ACHN (cell line): ENCODE measurements at regions not wholly inside any gene's neighbourhood (a gene's known extent, or its start where the extent isn't known, plus 50 kb on each side); places are given as distances from the start of the nearest gene placed in this dataset.

Source experiments
- DNase-seq: peaks from one replicate; pipeline ENCODE4 v3.0.0-alpha.2; 2015
- in situ Hi-C: cut with HindIII; loops from 2 replicates; pipeline ENCODE4 v1.10.0; 2017; ENCODE audit warnings: low sequenced_read_pairs, low pct_ligation_motif_present, low pct_unique_long_range_greater_than_20kb

DNA sequence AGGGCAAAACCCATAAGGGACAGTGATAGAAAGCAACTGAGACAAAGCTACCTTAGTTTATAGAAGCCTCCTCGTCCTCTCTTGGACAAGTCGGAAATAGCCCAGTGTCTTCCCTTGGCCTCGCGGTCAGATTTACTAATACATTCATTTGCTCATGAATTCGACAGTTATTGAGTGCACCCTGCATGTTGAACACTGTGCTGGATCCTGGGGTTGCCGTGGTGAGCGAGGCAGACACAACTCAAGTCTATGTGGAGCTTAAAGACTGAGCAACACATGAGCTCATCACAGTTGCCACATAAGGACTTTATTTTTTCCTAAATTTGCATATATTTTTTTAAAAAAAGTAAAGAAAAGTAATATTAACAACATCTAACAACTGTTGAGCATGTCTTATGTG, 411.1 kb upstream of the ITGA1 start:
- in situ Hi-C loops = no loop called here
- DNase-seq = no peak

DNA sequence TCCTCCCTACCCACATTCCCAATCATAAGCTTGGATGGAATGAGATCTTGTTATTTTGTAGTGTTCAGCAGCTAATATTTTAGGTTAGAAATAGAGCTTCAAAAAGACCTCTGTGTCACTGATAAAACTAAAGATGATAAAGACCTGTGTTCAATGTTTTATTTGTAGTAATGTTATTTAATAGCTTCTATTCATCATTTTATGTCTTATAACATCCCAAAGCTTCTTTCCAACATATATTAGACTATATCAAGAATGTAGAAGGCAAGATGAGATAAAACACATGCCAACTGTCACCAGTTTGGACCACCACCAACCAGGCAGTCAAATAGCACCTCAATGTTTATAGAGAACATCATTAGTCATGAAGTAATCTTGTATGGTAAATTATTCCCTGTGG, 409.5 kb upstream of the ITGA1 start:
- in situ Hi-C loops = no loop called here
- DNase-seq = no peak

DNA sequence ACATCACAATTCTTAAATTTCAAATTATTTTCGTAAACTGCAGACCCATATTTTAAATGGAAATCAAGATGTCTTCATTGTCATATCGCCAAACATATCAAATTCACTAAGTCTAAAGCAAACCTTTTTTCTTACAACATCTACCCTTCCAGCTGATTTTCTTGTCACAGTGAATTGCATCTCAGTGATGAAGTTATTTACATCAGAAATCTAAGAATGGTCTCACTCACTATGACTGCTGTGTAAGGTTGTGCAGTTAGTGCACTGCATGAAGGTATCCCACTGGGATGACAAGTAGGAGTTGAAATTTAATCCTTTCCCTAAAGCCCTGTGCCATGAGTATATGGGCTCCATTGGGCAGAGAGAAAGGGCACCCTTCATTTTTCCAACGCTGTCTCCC, 399.4 kb upstream of the ITGA1 start:
- in situ Hi-C loops = no loop called here
- DNase-seq = no peak

DNA sequence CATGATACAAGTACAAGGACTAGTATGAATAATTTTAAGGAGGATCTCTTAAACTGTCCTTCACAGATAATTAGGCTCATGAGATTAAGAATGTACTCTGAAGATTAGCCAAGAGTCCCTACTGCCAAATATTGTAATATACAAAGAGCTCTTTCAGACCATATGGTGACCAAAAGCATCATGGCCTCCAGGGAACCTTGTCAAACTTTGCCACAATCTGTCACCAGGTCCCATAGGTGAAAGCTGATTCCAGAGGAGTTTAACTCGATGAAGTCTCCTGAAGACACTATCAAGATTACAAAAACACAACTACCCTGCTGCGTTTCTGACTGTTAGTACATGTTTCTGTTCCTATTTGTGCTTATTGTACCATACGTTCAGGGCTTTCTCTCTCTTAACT, 395.4 kb upstream of the ITGA1 start:
- no peak for DNase-seq
- in situ Hi-C loops = no loop called here

DNA sequence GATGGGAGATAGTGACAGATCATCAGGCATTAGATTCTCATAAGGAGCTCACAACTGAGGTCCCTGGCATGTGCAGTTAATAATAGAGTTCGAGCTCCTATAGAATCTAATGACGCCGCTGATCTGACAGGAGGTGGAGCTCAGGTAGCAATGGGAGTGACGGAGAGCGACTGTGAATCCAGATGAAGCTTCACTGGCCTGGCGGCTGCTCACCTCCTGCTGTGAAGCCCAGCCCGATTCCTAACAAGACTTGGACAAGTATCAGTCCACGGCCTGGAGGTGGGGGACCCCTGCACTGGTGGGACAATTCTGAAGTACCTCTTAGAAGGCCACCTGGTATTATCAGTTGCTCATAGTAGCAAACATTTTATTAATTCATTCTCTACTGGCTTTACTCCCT, 377.9 kb upstream of the ITGA1 start:
- in situ Hi-C loops = no loop called here

DNA sequence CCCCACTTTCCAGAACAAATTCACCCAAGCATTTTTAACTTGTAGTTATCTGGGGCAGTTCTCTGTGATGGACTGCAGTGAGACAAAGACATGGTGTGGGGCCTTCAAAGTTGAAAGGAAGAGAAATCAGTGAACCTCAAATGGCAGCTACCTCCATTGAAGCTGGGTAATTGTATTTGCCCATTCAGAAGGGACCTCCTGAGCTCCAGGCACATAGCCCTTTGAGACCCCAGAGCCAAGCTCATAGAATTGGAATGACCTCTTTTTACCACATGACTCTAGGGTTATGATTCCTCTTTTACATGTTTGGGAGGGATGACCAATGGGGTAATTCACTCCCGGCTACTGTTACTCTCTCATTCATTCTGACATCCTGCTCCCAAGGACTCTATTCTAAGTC, 368.4 kb upstream of the ITGA1 start:
- in situ Hi-C loops = no loop called here
- no peak for DNase-seq

More for the DNA sequence above, 377.9 kb upstream of the ITGA1 start:
- DNase-seq = no peak

DNA sequence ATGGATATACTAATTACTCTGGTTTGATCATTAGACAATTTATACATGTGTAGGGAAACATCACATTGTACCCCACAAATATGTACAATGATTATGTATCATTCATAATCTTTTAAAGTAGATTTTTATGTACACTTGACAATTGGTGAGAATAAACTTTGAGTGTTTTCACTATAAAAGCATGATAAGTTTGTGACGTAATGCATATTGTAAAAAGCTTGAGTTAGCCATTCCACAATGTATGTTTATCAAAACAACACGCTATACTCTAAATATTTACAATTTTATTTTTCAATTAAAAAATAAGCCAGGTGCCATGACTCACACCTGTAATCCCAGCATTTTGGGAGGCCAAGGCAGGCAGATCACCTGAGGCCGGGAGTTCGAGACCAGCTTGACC, 360.1 kb upstream of the ITGA1 start:
- no peak for DNase-seq
- in situ Hi-C loops = no loop called here

DNA sequence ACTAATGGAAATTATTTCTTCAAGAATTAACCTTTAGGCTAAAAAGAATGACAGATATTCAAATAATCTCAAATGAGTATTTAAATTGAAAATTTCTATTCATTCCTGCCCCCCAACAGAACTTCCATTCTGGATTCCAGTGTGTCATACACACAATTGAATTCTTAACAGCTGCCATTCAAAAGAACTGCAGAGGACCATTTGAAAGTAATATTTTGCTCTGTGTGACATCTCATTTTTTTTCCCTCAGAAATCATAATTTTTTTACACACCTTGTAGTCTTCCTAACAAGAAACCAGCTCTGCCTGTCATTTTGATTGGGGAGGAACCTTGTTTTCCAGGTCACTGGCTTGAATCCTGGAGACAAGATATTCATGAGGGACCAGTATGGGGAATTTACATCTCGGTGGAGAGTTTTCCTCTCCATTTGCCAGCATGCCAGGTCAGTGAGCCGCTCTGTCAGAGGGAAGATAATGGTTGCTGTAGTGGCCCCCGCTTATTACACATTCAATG, 358.7 kb upstream of the ITGA1 start:
- DNase-seq = no peak
- in situ Hi-C loops = no loop called here

DNA sequence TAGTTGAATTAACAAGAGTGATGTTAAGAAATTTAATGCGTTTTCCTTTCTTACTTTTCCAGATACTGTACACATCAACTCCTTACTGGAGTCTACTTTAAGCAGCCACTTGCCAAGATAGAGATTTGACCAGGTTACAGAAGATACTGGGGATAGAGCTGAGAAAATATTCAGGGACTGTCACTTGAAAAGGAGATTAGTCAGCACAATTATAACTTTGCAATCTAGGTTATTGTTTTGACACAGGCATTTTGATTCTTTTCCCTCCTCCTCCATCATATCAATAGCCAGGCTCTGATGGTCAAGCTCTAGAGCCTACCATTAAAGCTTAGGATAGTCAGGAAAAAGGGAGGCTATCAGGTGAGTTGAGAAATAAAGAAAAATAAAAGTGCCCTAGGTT, 345.9 kb upstream of the ITGA1 start:
- no peak for DNase-seq
- in situ Hi-C loops = no loop called here

DNA sequence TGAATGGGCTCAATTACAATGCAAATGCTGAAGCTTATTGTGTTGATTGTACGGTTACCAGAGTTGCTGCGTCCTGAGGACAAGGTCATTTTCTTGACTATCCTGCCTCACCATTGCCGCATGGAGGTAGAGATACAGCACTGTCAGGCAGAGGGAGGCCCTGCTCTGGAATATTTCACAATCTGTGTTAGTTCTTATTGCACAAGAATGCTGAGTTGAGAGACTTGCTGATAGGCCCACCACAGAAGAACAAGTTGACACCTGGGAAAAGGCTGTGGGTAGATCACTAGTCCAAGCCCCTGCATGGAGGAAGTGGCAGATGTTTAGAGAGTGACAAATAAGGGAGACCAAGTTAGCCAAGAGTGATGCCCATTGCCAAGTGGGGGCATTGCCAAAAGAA, 344.5 kb upstream of the ITGA1 start:
- in situ Hi-C loops = no loop called here

DNA sequence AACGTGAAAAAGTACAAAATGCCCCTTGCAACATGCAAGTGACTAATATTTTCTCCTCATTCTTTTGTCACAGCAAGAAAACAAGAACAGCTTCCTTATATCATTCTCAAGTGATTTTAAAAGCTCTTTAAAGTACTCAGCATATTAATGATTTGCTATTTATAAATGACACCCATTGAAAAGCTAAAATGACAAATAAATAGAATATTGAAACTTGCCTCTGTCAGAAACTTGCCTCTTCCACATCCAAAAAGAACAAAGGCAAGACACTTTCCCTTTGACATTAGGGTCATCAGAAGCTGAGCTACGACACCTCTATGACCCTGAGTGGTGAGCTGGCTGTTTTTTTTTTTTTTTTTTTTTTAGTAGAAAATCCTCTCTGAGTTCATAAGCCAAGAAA, 339.6 kb upstream of the ITGA1 start:
- in situ Hi-C loops = no loop called here
- DNase-seq = no peak

More for the DNA sequence above, 344.5 kb upstream of the ITGA1 start:
- DNase-seq = no peak

DNA sequence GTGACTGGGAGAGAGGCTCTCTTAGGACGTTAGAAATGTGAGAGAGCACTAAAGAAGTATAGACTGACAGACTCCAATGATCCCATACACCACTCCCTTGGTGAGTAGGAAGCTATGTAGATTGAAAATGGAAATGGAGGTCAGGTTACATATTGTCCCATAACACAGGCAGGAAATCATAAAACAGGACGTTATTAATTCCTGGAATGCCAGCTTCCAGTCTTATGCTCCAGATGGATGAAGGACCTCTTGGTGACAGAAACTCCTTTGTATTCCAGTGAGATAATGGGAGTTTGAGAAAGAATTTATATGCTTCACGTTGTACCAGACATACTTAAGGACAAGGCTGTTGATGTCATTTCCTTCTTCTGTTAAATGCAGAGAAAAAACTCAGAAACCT, 338.2 kb upstream of the ITGA1 start:
- in situ Hi-C loops = no loop called here
- no peak for DNase-seq

DNA sequence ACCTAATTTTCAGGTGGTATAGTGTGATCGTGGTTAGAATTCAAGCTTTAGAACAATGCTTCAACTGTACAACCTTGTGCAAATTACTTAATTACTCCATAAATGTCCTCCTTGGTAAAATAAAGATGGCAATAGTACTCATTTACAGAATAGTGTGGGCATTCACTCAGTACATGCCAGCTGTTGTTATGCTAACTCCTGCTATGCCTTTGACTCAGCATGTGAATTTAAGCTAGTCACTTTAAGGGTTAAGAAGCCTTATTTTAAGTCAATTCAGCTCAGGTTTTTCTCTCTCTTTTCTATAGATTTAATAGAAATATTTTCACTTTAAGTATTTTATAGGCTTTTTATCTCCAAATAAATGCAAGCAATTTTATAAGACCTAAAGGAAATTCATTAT, 335.6 kb upstream of the ITGA1 start:
- in situ Hi-C loops = no loop called here
- no peak for DNase-seq

DNA sequence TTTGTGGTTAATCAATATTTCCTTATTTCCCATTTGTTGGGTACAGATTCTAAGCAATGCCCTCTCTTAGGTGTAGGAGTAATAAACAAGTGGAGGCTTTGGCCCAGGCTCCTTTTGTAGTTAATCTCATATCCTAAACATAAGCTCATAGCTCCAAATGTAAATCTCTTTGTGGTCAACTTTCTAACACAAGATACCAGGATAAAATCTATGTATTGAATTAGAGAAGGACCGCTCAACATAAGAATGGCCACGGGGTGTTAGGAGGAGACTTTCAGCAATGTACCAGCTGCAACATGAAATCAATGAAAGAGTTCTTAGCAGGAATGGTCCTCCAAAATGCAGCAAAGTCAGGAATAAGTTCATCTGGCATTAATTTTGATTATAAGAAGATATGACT, 334.5 kb upstream of the ITGA1 start:
- in situ Hi-C loops = no loop called here
- no peak for DNase-seq

DNA sequence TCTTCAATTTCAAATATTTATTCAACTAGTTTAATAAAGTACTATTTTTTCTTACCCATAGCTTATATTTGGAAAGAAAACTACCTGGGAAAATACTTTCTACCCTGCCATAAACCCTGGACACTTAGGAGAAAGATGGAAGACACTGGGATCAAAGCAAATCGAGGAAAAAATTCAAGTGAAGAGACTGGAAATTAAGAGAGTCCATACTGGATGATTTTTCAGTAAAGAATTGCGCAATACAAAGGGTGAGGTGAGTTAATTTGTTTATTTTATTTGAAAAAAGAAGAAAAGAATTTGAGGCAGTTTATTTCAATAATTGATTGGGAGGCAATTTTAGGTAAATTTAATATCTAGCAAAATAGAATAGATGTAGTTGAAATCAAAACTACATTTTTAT, 331.8 kb upstream of the ITGA1 start:
- in situ Hi-C loops = no loop called here
- DNase-seq = no peak

DNA sequence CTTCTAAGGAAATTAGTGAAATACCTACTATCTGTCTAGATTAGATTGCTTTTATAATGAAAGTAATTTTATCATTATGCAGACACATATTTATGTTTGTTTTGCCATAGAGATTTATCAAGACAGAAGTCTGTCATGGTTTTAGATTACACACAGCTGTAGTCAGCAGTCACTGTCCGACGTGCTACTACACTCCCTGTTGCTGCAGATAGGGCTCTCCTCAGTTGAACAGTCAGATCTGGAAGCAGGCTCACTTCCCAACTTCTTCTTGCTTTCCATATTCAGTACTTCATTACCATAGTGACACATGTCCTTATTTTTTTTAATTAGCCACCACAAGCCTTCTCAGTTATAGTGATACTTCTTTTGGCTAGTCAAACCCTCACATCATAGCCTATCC, 329.9 kb upstream of the ITGA1 start:
- DNase-seq = no peak
- in situ Hi-C loops = no loop called here

DNA sequence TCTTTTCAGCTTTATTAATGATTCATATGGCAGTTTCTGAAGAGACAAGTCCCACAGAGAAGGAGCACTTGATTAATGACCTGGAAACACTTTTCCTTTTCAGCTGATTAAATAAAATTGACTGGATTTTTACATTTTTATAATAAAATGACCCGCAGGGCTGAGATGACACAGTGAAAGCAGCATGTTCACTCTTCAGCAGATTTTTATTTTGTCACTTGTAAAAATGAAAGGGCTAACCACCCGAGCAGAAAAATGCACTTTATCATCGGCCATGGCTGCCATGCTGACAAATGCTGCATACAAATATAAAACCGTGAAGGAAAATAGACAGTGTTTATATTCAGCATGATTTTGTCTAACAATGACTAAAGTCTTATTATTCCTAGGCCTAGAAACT, 321.6 kb upstream of the ITGA1 start:
- no peak for DNase-seq
- in situ Hi-C loops = no loop called here

DNA sequence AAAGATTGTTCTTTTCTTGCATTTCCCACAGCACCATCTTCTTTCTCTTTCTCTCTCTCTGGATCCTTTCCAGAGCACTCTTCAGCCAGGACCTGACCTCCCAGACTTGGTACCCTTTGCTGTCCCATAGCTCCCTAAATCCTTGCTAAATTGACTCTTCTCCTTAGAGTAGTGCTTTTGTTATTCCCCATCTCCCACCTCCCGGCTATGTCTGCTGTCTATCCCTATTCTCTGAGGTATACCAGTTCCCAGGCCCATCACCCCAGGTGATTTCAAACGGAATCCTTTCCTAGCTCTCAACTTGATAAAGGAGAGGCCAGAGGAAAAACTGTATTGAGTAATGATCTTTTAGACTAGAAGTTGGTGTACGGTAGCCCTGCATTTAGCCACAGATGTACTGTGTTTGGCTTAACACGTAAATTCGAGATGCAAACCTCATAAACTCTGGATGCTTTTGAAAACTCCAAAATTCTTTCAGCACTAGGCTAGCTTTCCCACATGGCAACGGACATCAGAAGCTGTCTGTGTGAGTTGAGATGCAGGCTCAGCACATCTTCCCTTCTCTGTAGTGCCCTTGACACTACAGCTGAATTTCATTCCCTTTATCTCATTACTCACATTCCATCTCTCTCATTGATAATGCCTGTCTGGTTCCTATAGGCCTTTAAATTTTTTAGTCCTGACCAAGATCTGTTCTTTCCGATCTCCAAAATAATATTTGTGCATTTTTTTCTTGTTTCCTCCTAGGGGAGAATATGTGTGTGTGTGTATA, 320.8 kb upstream of the ITGA1 start:
- in situ Hi-C loops = no loop called here
- no peak for DNase-seq

DNA sequence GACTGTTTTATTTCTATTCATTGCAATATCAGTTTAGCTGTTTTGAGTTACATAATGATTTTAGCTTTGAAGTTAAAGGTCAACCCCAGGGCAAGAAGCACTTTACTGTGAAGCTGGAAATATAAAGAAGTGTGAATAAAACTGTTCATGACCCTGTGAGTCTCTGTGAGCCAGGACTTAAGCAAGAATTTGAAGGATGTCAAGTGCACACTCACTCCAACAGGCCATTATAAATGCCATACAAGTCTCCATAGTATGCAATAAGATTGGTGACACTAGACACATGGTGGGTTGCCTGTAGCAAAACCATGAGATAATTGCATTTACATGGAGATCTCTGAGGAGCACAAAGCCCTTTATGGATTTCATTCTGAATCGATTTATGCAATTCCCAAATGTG, 318.7 kb upstream of the ITGA1 start:
- in situ Hi-C loops = no loop called here
- no peak for DNase-seq

DNA sequence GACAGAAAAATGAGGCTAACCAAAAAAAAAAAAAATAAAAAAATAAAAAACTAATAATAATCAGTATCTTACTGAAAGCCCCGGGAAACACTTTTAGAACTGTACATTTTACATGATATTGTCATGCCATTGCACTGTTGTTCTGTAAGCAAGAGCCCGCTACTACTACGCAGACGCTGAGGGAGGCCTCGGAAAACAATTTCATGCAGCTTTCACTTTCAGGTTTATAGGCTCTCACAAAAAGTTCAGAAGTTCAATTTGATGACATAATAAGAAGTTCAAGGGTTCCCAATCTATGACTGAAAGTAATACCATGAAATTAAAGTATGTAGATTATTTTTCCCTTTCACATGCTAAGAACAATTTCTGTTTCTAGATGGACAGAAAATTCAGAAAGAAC, 318.3 kb upstream of the ITGA1 start:
- in situ Hi-C loops = no loop called here

DNA sequence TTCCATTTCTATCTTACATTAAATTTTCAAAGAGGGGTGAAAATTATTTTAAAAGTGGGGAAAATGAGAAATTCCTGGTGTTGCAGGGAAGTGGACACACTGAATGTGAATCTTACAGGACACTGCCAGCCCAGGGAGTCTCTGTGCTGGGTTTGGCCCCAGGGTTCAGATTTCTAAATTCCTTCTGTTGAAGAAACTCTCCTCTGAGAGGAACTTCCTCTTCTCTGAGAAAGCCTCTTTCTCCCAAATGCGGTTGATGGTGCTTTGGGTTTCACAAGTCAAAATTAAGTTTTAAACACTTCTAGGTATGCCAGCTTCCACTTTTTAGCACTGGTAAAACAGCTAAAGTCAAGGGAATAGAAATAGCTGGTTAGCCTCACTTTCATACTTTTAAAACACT, 317.9 kb upstream of the ITGA1 start:
- in situ Hi-C loops = no loop called here
- no peak for DNase-seq

More for the DNA sequence above, 318.3 kb upstream of the ITGA1 start:
- no peak for DNase-seq
